ENCODE measurements at regions not wholly inside any gene's neighbourhood (a gene's known extent, or its start where the extent isn't known, plus 50 kb on each side); places are given as distances from the start of the nearest gene placed in this dataset.
A peak's percentile ranks its signal among the peaks of the same experiment; 100 is the strongest.
"Not testable (repeated sequence)": the region's sequence is repeated elsewhere in the genome, so short reads cannot be mapped to it uniquely, and the experiment has no call there.

DNA sequence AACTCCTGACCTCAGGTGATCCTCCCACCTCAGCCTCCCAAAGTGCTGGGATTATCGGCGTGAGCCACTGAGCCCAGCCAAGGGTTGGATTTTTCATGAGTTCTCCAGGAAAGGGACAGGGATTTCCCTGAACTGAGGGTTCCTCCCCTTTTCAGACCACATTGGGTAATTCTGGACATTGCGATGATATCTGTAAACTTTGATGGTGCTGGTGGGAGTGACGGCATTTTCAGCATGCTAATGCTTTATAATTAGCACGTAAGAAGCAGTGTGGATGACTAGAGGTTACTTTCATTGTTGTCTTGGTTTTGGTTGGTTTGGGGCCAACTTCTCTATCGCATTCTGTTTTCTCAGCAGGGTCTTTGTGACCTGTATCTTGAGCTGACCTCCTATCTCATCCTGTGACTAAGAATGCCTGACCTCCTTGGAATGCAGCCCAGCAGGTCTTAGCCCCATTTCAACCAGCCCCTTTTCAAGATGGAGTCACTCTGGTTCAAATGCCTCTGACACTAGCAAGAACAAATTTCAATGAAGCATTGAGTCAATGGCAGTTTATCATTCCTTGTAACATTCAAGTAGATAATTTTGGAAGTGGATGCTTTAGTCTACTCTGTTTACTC, 156.5 kb downstream of the TTLL2 start:
- Histone ChIP-seq H3K27me3 (peaks cover 2% of the 10 kb centered on the region), H3K4me1 (peaks cover 13% of the 10 kb centered on the region), H3K27ac (no peak overlapping the region), H3K36me3 (no peaks in the 10 kb centered on the region), H3K9me3 (no peaks in the 10 kb centered on the region), H3K4me3 (no peak overlapping the region)
- peak in 1 of 2 donors; percentile 4 for DNase-seq (ENCODE audit: low spot score in 2 of 2)
- WGBS: 90% methylated on average over 6 of the region's 6 CpGs
- TF ChIP-seq EP300 (IDR thresholded peaks at IDR 0.05) (no peak), POLR2AphosphoS5 (IDR thresholded peaks at IDR 0.05) (no peak), POLR2A (IDR thresholded peaks at IDR 0.05) (no peak)
- TF ChIP-seq, protein P1, sequence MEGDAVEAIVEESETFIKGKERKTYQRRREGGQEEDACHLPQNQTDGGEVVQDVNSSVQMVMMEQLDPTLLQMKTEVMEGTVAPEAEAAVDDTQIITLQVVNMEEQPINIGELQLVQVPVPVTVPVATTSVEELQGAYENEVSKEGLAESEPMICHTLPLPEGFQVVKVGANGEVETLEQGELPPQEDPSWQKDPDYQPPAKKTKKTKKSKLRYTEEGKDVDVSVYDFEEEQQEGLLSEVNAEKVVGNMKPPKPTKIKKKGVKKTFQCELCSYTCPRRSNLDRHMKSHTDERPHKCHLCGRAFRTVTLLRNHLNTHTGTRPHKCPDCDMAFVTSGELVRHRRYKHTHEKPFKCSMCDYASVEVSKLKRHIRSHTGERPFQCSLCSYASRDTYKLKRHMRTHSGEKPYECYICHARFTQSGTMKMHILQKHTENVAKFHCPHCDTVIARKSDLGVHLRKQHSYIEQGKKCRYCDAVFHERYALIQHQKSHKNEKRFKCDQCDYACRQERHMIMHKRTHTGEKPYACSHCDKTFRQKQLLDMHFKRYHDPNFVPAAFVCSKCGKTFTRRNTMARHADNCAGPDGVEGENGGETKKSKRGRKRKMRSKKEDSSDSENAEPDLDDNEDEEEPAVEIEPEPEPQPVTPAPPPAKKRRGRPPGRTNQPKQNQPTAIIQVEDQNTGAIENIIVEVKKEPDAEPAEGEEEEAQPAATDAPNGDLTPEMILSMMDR (IDR thresholded peaks at IDR 0.05): no peak

- not testable (repeated sequence) for H3K36me3 ChIP-seq; DNase-seq (ENCODE audit: low spot score in 2 of 2); H3K4me3 ChIP-seq; H3K9me3 ChIP-seq; H3K27me3 ChIP-seq; H3K27ac ChIP-seq
- 81% methylated on average over 3 of the region's 3 CpGs for WGBS
- peaks cover 13% of the 10 kb centered on the region for H3K4me1 ChIP-seq
Measured at GRCh38 chr6:167482801-167483200, 157.9 kb downstream of the TTLL2 start.

DNA sequence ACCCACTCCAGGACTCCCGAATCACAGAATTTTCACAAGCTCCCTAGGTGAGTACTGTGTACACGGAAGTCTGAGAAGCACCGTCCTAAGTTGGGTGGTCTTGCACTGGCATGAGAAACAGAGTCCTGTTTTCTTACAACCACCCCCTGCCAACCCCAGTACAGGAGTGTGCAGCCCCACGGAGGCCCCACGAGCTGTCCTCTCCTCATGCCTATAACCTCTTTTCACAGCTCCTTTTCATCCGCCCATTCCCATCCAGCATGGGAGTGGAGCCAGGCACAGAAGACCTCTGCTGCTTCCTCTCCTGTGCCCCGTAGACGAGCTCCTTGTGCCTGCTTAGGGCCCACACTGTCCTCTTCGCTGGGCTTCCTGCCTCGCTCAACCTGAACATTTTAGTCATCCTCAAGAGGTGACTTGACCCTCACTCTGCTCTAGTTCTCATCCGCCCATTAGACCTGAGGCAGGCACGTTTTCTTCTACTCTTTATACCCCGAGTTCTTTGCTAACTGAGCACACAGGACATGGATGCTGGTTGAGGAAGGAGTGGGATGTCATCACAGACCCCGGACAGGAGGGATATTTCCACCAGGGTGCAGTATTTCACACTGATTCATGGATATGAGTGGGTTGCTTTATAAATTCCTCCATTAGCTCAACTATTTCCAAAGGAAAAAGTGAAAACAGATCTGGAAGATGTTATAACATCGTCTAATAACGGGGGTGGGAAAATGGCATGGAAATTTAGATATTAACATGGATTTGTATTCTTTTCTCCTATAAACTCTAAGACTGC, 160.5 kb downstream of the TTLL2 start:
- Histone ChIP-seq H3K36me3 (no peaks in the 10 kb centered on the region), H3K4me3 (no peak overlapping the region), H3K4me1 (peaks cover 3% of the 10 kb centered on the region), H3K9me3 (no peaks in the 10 kb centered on the region), H3K27ac (no peak overlapping the region), H3K27me3 (no peaks in the 10 kb centered on the region)
- 82% methylated on average over 16 of the region's 16 CpGs for WGBS
- DNase-seq (ENCODE audit: low spot score in 2 of 2): no peak
- TF ChIP-seq POLR2AphosphoS5 (IDR thresholded peaks at IDR 0.05) (no peak), EP300 (IDR thresholded peaks at IDR 0.05) (no peak)
- TF ChIP-seq, protein P1 (IDR thresholded peaks at IDR 0.05): peak in 1 of 2 donors; percentile 28

GRCh38 chr6:167487749-167488664, 163.1 kb downstream of the TTLL2 start:
- H3K4me3 ChIP-seq: no peak overlapping the region
- DNase-seq (ENCODE audit: low spot score in 2 of 2): no peak
- H3K4me1 ChIP-seq: peaks cover 6% of the 10 kb centered on the region
- no peak overlapping the region for H3K27ac ChIP-seq
- TF ChIP-seq POLR2AphosphoS5 (IDR thresholded peaks at IDR 0.05): no peak
- TF ChIP-seq, protein P1 (IDR thresholded peaks at IDR 0.05): no peak
- no peak for TF ChIP-seq EP300 (IDR thresholded peaks at IDR 0.05)
- WGBS: 79% methylated on average over 18 of the region's 18 CpGs
- H3K27me3 ChIP-seq: peaks cover 13% of the 10 kb centered on the region
- no peaks in the 10 kb centered on the region for H3K36me3 ChIP-seq
- H3K9me3 ChIP-seq: no peaks in the 10 kb centered on the region

DNA sequence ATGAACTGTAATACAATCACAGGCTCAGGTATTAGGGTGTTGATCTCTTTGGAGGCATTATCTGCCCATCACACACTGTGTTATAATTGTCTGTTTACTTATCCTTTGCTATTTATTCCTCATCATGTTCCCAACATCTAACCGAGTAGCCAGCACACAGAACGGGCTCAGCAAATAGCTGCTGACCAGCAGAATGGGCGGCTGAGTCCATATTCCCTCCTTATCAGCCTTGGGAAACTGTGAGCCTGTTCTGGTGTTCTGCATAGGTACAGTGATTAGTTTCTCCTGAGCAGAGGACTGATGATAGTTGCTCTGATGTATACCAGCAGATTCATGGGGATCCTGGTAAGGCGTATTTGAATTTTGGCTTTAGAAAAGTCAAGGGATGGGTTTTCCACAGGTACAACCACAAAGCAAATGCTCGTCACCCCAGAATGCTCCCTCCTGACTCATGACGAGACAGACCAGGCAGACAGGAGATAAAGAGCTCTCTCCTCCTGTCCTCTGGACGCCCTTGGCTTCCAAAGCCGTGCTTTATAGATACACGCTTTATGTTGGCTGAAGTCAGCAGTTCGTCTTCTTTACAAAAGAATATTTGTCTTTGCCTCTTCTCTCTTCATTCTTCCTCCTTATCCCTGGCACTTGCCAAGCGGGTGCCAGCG, 166.7 kb downstream of the TTLL2 start:
- peaks cover 13% of the 10 kb centered on the region for H3K27me3 ChIP-seq
- DNase-seq (ENCODE audit: low spot score in 2 of 2): no peak
- no peak overlapping the region for H3K27ac ChIP-seq
- H3K36me3 ChIP-seq: no peaks in the 10 kb centered on the region
- peaks cover 6% of the 10 kb centered on the region for H3K4me1 ChIP-seq
- H3K4me3 ChIP-seq: no peak overlapping the region
- WGBS: 78% methylated on average over 12 of the region's 12 CpGs
- TF ChIP-seq POLR2AphosphoS5 (IDR thresholded peaks at IDR 0.05): no peak
- no peak for TF ChIP-seq EP300 (IDR thresholded peaks at IDR 0.05)
- TF ChIP-seq POLR2A (IDR thresholded peaks at IDR 0.05): no peak
- TF ChIP-seq, protein P1 (IDR thresholded peaks at IDR 0.05): no peak
- H3K9me3 ChIP-seq: no peaks in the 10 kb centered on the region

Measured in suprapubic skin (tissue), 4 donors.